GM21515 (cell line): ENCODE measurements at regions not wholly inside any gene's neighbourhood (a gene's known extent, or its start where the extent isn't known, plus 50 kb on each side); places are given as distances from the start of the nearest gene placed in this dataset.
"Not testable (repeated sequence)": the region's sequence is repeated elsewhere in the genome, so short reads cannot be mapped to it uniquely, and the experiment has no call there.

ENCODE experiments used
- ATAC-seq: cut with Tn5 transposase; IDR thresholded peaks from one replicate; pipeline ENCODE4 v1.9.1; 2021; ENCODE audit not compliant: unreplicated experiment

DNA sequence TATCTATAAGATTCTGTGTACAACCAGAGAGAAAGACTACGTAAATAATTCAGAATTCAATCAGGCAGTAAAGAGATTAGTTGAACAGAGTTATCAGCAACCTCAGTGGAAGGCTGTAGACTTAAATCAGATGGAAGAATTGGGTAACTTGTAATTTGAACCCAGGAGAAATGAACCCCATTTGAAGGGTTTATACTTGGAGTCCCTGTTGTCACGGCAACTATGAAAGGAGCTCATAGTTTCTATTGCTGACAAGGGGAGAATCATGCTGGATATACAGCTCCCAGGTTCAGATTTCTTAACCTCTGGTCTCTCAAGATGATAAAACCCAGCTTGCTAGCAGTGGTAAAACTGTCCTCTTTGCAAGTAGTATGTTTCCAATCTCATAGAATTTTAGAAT, 54.4 kb upstream of the BMP4 start:
- ATAC-seq: no peak

DNA sequence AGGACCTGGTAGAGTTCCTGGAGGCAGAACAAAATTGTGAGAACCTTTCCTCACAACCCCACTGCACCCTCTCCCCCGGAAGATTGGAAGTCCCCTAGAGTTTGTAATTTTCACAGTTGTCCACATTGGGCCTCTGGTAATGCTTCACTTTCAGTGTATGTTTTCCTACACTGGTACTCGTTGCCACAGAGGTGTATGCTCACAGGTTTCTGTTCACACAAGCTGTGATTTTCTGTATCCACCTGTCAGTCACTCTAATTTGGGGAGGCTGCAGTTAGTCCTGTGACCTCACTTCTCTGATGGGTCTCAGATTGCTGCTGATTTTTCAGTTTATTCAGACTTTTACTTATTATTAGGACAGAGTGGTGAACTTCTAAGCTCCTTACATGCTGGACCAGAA, 66.4 kb upstream of the BMP4 start:
- ATAC-seq: no peak

DNA sequence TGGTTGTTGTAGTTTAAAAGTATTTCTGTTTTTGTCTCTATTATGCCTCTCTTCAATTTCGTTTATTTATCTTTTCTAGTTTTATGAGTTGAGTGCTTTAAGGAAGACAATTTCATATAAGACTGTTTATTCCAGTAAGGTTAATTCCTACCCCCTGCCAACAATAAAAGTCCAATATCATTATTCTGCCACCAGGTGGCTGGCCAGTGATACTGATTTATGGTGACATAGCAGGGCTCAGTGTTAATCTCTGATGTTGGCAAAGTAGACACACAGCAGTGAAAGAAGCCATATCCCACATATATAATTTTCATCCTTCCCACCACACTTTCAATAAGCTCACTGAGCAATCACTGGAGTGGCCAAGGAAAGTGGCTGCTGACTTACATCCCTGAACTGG, 69.0 kb upstream of the BMP4 start:
- ATAC-seq: no peak

DNA sequence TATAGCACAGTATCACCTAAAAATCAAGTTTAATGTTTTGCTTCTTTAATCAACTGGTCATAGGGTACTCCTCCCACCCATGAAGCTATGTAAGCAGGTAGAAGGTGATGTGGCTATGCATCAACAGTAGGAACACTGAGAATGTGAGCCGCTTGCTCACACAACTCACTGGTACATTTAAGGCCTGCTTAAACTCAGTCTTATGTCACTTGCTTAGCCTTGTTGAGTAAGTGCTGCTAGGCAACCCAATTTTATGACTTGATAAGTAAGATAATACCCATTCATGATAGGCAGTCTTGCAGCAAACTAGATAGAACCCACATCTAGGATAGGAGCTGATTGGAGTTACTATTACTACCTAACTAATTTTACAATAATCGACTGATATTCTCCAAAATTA, 70.0 kb upstream of the BMP4 start:
- ATAC-seq: no peak

DNA sequence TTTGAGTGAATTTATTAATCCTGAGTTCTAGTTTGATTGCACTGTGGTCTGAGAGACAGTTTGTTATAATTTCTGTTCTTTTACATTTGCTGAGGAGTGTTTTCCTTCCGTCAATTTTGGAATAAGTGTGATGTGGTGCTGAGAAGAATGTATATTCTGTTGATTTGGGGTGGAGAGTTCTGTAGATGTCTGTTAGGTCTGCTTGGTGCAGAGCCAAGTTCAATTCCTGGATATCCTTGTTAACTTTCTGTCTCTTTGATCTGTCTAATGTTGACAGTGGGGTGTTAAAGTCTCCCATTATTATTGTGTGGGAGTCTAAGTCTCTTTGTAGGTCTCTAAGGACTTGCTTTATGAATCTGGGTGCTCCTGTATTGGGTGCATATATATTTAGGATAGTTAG, 74.4 kb upstream of the BMP4 start:
- ATAC-seq: not testable (repeated sequence)

DNA sequence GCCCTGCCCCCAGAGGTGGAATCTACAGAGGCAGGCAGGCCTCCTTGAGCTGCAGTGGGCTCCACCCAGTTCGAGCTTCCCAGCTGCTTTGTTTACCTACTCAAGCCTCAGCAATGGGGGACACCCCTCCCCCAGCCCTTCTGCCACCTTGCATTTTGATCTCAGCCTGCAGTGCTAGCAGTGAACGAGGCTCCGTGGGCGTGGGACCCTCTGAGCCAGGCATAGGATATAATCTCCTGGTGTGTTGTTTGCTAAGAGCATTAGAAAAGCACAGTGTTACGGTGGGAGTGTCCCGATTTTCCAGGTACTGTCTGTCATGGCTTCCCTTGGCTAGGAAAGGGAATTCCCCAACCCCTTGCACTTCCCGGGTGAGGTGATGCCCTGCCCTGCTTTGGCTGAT, 76.7 kb upstream of the BMP4 start:
- not testable (repeated sequence) for ATAC-seq

DNA sequence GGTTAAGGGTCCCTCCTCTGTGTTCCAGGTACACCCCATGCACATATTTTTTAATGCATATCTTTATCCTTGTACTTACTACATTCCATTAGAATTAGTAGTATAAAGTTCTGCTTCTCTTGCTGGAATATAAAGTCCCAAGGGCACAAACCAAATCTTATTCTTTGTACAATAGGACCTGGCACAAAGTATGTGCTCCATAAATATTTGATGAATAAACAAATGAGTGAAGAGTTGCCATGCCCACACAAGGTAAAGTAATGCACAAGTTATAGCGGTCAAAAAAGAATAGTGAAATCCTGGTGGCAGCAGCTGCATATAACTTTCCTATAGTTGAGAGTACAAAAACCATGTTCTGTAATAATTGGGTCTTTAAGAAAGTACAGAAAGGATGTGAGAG, 82.1 kb upstream of the BMP4 start:
- no peak for ATAC-seq

DNA sequence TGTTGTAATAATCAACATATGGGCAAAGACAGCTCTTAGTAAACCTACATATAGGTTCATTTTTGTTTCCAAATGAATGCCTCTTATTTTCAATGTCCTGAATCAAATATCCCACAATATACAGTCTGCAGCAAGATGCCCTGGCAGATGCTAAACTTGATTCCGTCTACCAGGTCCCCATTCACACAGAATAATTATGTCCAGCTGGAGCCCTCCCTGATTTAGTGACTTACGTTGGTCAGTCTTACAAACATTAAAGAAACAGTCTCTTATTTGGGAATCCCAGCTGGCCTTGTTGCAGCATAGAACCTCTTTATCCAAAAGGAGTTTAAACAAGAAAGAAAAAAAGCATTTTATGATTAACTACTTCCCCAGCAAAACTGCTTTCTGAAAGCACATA, 82.7 kb upstream of the BMP4 start:
- ATAC-seq: no peak

DNA sequence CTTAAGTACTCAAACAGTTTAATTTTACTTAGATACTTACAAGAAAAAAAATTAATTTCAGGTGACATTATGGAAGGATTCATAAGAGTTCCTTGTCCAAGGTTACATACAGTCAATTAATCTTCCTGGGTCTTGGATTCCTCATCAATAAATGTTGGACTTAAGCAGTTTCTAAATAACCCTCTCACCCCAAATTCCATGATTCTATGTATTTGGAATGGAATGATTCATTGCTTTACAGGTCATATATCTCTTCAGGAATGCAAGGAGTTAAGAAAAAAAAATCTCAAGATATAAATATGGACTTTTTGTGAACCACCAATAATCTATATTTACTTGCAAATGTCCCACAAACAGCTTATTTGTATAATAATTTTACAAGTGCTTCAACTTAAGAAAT, 84.2 kb upstream of the BMP4 start:
- no peak for ATAC-seq

DNA sequence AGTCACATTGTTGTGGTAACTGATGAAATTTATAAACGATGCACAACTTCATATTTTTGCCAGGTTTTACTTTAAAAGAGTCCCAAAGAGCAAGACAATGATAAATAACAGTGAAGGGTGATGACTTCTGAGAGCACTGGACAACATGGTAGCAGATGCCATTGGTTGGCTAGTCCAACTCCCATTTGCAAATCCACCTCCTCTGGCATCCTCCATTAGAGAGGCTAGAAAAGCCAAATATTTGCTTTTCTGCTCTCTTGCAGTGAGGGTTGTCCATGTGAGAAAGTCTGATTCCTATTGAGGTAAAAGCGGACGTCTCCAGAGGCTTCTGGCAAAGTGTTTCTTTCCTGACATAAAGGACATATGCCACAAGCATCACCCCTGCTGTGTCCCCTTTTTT, 89.6 kb upstream of the BMP4 start:
- no peak for ATAC-seq

DNA sequence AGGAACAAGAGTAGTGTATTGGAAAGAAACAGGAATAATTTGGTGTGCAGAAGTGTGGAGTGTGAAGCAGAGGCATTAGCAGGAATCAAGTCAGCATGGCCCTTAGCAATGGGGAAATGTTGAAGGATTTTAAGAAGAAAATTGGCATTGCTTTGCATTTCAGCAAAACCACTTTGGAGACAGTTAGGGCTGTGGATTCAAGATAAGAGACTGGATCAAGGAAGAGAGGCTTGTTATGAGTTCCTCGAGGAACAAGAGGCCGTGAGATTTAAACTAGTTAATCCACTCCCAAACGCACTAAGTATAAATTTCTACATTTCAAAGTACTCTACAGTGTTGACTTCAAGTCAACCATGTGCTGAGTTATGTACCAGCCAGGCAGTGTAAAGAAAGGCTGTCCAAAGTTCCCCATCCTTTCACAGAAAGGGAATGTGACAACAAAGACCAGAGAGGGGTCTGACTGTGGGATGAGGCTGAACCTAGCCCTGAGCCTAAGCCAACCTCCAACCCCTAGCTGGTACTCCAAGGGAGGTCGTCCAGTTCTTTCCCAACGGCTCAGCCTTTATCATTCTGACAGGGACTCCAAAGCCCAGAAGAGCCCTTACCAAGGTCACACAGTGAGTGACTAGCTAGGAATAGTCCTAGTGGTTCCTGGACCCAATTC, 91.2 kb upstream of the BMP4 start:
- no peak for ATAC-seq

DNA sequence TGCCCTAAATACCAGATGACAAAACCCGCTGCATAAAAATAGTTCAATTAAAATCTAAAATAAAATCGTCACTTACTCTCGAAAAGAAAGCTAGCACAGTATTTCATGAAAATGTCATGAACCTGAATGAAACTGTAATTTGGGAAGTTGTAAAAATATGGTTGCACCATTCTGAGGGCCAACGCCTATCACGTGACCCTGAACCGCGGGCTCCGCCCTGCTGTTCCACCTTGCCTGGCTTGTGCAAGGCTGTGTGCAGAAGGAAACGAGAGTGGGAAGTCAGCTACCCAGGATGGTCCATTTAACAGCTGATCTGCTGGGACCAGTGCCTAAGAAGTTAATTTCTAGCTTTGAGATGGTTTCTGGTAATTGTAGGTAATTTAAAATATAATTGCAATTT, 91.7 kb upstream of the BMP4 start:
- no peak for ATAC-seq

DNA sequence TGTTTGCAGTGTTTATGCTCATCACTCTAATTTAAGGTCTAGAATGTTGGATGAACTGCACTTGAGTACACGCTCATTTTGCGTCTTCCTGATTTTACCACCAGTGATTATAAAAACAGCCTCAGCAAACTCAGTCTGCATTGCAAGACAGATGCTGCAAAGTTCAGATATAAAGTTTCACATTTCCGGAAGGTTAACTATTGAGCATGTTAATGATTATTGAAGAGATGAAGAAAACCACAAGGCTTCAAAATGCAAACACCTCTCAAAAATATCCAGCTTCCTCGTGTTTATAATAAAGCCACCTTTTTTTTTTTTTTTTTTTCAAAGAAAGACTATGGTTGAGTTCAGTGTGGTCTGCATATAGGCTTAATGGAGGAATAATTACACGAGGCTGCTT, 92.1 kb upstream of the BMP4 start:
- ATAC-seq: no peak

DNA sequence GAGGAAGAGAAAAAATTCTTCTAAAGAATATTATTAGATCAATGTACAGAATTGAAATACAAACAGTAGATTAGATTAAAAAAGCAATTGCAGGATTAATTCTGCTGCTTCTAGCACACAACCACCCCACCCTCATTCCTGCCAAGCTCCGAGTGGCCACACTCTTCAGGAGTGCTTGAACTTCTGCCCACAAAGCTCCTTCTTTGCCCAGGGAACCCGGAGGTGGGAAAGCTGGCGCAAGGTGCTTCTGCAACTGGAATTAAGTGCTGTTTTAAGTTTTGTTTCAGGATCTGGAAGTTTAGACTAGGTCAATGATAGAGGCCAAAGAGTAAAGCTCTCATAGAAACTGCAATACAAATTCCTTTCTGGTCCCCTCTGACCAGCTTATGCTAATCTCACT, 94.1 kb upstream of the BMP4 start:
- ATAC-seq: no peak

DNA sequence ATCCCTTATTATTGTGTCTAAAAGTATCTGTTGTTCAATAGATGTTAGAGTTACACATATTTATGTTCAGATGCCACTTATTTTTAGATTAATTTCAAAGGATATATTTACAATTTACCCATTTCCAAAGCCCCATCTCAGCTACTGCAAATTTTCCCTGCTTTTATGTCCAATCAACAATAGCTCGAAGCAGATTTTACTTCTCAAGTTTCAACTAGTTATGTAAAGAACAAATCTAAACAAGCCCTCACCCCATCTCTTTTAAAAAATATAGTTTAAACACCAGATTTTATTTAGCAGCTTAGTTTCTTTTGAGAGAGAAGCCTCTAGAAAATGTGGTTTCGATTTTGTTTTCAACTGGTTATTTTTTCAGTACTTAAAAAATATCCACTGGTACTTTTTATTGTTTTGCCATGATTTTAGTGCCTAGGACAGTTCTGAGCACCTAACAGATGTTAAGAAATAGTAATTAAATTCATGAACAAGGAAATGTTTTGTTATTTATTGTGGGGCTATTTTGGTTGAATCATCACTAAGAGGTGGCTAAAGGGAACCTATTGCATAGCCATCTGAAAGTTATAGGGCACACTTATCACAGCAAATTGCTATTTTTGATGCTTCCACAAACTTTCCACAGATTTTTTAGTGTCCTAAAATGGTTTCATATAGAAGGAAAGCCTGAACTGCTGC, 96.2 kb upstream of the BMP4 start:
- ATAC-seq: no peak

DNA sequence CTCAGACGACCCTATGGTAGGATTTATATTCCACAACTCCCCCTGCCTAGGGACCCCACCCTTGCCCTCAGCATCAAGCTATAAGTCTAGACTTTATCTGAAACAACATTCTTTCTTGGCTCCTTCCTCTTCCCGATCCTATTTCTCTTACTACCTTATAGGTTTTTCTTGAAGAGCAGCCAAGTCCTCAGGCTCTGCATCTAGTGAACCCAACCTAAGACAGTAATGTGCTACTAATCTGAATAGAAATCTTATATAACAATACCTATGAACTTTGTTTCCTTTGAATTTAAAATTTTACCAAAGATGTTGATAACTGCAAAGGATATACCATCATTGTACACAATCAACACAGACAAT, 96.7 kb upstream of the BMP4 start:
- no peak for ATAC-seq

DNA sequence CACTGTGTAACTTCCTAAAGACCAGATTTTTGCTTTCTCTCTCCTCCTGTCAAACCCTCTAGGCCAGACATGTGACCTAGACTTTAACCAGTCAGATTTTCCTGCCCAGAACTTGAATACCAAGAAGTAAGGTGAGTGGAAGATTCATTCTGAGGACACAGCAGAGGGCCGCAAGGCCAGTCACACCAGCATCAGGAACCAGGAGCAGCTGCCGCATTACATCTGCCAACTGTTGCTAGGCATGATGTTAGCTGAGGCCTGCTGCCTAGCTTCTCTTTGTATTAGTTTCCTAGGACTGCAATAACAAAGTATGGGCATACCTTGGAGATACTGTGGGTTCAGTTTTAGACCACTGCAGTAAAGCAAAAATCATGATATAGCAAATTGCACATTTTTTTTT, 101.9 kb upstream of the BMP4 start:
- no peak for ATAC-seq

DNA sequence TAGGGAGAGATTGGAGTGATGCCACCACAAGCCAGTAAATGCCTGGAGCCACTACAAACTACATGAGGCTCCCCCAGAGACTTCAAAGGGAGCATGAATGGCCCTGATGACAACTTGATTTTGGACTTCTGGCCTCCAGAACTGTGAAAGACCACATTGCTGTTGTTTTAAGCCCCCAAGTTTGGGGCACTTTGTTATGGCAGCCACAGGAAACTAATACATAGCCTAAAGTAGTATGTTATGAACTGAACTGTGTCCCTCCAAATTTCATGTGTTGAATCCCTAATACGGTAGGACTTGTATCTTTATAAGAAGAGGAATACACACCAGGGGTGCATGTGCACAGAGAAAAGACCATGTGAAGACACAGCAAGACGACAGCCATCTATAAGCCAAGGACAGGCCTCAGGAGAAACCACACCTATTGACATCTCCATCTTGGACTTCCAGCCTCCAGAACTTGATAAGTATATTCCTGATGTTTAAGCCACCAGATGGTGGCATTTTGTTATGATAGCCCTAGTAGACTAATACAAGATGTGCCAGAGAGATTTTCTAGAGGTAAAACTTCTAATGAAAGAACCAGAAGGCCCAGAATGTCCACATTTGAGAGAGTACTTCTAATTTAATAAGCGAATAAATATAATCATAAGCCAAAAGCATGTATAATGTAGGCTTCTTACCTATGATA, 127.1 kb upstream of the BMP4 start:
- no peak for ATAC-seq

DNA sequence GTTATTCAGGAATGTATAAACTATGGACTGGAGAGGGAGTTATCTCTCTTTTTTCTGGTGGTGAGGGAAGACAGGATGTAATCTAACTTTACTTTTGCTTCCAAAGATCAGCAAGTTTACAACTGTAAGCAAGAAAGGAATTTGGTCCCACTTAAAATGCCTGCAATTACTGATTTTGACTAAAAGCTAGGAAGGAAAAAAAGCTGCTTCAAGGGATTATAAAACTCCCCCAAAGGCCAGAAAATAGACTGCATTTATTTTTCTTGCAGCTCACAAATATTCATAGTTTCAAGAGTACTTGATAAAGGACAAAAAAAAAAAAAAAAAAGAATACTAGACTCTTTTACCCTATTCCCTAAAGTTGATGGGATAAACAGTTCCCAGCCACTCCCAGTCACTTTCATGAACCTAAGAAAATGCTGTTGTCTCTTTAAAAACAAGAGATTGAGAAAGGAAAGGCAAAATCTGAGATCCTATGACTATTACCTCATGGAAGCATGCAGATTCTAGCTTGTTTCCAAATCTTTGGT, 128.7 kb upstream of the BMP4 start:
- ATAC-seq: no peak

DNA sequence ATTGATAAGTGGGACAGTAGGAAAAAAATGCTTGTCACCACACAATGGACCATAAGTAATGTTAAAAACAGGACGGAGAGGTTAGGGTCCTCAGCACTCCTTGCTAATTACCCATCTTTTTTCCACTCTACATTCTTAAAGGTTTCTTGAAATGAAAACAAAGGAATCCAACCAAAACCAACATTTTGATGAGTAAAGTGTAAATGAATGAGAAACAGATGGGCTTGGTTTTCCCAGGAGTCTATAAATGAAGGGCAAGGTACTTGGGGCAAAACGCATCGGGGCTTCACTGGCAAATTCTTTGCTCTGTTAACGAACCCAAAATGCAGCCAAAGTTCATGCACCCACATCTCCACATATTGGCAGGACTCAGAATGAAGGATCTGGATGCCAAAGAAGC, 129.2 kb upstream of the BMP4 start:
- no peak for ATAC-seq

DNA sequence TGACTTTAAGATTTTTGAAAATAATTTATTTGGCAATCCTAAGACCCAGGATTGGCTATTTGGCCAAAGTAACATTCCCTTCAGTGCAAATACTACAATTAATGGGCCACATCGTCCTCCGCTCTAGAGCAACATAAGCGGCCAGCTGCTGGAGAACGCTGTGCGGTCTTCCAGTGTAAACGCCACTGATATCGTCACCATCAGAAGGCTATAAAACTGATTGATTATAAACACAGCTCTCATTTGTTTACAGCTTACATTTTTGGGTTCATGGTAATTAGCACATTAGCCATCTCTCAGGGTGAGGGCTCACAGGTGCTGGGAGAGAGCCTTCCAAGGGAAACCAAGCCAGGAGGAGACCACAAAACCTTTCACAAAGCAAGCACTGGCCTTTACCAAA, 130.1 kb upstream of the BMP4 start:
- no peak for ATAC-seq

DNA sequence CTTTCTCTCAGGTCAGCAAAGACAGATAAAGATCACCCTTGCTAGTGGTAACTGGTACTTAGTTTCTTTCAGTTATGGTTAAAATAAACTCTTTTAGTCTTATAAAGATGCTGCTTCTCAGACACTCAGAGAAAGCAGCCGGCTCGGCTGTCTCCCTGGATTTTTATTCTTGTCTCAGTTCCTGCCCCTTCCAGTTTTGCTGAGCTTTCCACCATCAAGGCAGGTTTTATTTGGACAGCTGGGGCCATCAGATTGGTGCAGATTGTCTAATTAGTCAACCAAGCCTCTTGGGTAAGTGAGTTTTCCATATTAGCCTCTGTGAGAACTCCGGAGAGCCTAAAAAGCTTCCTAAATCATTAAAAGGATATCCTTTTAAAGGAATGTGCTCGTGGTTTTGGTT, 130.8 kb upstream of the BMP4 start:
- no peak for ATAC-seq
